HCT116 (cell line): ENCODE measurements at regions not wholly inside any gene's neighbourhood (a gene's known extent, or its start where the extent isn't known, plus 50 kb on each side); places are given as distances from the start of the nearest gene placed in this dataset.

Experiments used
- ATAC-seq: fragments of 200-7000 bp; cut with Tn5 transposase; 2 replicates; pipeline ENCODE4 v1.9.1; 2020; ENCODE audit warnings: mild to moderate bottlenecking, moderate library complexity
- BruUV-seq: library from RNA; stranded (reverse); fragments of 400-500 nt; replicated peaks from 2 replicates; lab custom pipeline; 2021; lab: Mats Ljungman, UMichigan
- CTCF ChIA-PET: fragments of 300-600 bp; sonication (Branson Sonifier 250); formaldehyde crosslinking; loops from one replicate; lab custom pipeline; 2021; ENCODE audit warnings: antibody characterized with exemption; lab: Charles Lee
- POLR2A ChIA-PET: fragments of 300-600, 350-600 bp; sonication (Branson Sonifier 250); formaldehyde crosslinking; loops from one replicate; lab custom pipeline; 2021; ENCODE audit warnings: antibody characterized with exemption; lab: Charles Lee
- RAD21 ChIA-PET, 2 experiments: fragments of 300-600 bp; sonication (Branson Sonifier 250); formaldehyde crosslinking; loops; one replicate each; lab custom pipeline; 2023; ENCODE audit warnings: low total read pairs in 2 of 2; ENCODE audit not compliant: uncharacterized antibody in 2 of 2, unreplicated experiment in 2 of 2, low non-redundant PET in 1 of 2; lab: Charles Lee
- DNase-seq: peaks from one replicate; pipeline ENCODE4 v3.0.0-alpha.2; 2010; ENCODE audit warnings: low read depth, low spot score
- H2AFZ ChIP-seq: fragments of 200-600 bp; shearing (Covaris generic), sonication (generic); 2 replicates; pipeline ENCODE4 v1.6.1; 2017; ENCODE audit warnings: low read depth, mixed run types, mixed read lengths, antibody characterized with exemption, low read length; ENCODE audit not compliant: poor library complexity, severe bottlenecking
- H3K27ac ChIP-seq: 2 replicates; pipeline ENCODE4 v1.5.1; 2012; ENCODE audit warnings: low read depth, low read length
- H3K27me3 ChIP-seq: fragments of 200-600 bp; sonication (generic); 2 replicates; pipeline ENCODE4 v1.6.1; 2016; ENCODE audit warnings: mixed run types, low read length, mixed read lengths; ENCODE audit not compliant: insufficient read depth
- H3K36me3 ChIP-seq, 2 experiments: fragments of 200-500 bp in 1 of 2; fragments of 200-600 bp in 1 of 2; sonication (Bioruptor generic) in 1 of 2; sonication (generic) in 1 of 2; 2 replicates each; pipeline versions ENCODE4 v1.5.1 to v1.6.1; 2014 to 2016; ENCODE audit warnings: low read length in 2 of 2, inconsistent platforms in 1 of 2, mixed read lengths in 1 of 2, mixed run types in 1 of 2; ENCODE audit not compliant: insufficient read depth in 2 of 2, control insufficient read depth in 1 of 2
- H3K4me1 ChIP-seq, 2 experiments: fragments of 200-600 bp in 1 of 2; sonication (generic) in 1 of 2; 2 replicates each; pipeline versions ENCODE4 v1.5.1 to v1.6.1; 2012 to 2017; ENCODE audit warnings: low read length in 2 of 2, inconsistent platforms in 1 of 2, mild to moderate bottlenecking in 1 of 2, mixed read lengths in 1 of 2, mixed run types in 1 of 2, moderate library complexity in 1 of 2; ENCODE audit not compliant: insufficient read depth in 2 of 2, control insufficient read depth in 1 of 2
- H3K4me2 ChIP-seq: fragments of 200-600 bp; sonication (generic); 2 replicates; pipeline ENCODE4 v1.6.1; 2017; ENCODE audit warnings: mixed run types, low read length, mixed read lengths
- H3K4me3 ChIP-seq, 2 experiments: fragments of 200-600 bp in 1 of 2; sonication (generic) in 1 of 2; replicated peaks in 1 of 2; 2 replicates each; pipeline ENCODE4 v1.5.1; 2011 to 2016; ENCODE audit warnings: low read length in 2 of 2, control low read depth in 1 of 2, low read depth in 1 of 2, mild to moderate bottlenecking in 1 of 2, mixed read lengths in 1 of 2, mixed run types in 1 of 2
- H3K79me2 ChIP-seq: fragments of 200-600 bp; sonication (generic); 2 replicates; pipeline ENCODE4 v1.6.1; 2017; ENCODE audit warnings: mild to moderate bottlenecking, mixed run types, low read length, moderate library complexity, mixed read lengths; ENCODE audit not compliant: insufficient read depth
- H3K9ac ChIP-seq: fragments of 200-600 bp; sonication (generic); 2 replicates; pipeline ENCODE4 v1.6.1; 2016; ENCODE audit warnings: low read length, mixed read lengths
- H3K9me2 ChIP-seq: fragments of 200-600 bp; sonication (generic), shearing (Covaris generic); 2 replicates; pipeline ENCODE4 v1.6.1; 2017; ENCODE audit warnings: mixed run types, mild to moderate bottlenecking, moderate library complexity; ENCODE audit not compliant: insufficient read depth
- H3K9me3 ChIP-seq, 2 experiments: fragments of 200-500 bp in 1 of 2; fragments of 200-600 bp in 1 of 2; sonication (Bioruptor generic) in 1 of 2; sonication (generic) in 1 of 2; 2 replicates each; pipeline ENCODE4 v1.6.1; 2014 to 2017; ENCODE audit warnings: low read length in 2 of 2, mixed read lengths in 2 of 2, inconsistent platforms in 1 of 2, low read depth in 1 of 2, mild to moderate bottlenecking in 1 of 2, mixed run types in 1 of 2, moderate library complexity in 1 of 2; ENCODE audit not compliant: control insufficient read depth in 1 of 2, insufficient read depth in 1 of 2
- H4K20me1 ChIP-seq: fragments of 200-600 bp; sonication (generic), shearing (Covaris generic); 2 replicates; pipeline ENCODE4 v1.6.1; 2017; ENCODE audit warnings: mixed run types, mild to moderate bottlenecking, moderate library complexity; ENCODE audit not compliant: insufficient read depth
- CBX3 ChIP-seq: IDR thresholded peaks from 2 replicates; pipeline ENCODE4 v1.6.1; 2012; ENCODE audit warnings: low read depth
- CEBPB ChIP-seq: IDR thresholded peaks from 2 replicates; pipeline ENCODE4 v1.6.1; 2012; ENCODE audit warnings: low read depth
- ELF1 ChIP-seq: IDR thresholded peaks from 2 replicates; pipeline ENCODE4 v1.6.1; 2012; ENCODE audit warnings: low read depth, borderline replicate concordance
- FOSL1 ChIP-seq: IDR thresholded peaks from 2 replicates; pipeline ENCODE4 v1.6.1; 2012; ENCODE audit warnings: low read depth
- JUND ChIP-seq: IDR thresholded peaks from 2 replicates; pipeline ENCODE4 v1.6.1; 2012
- RAD21 ChIP-seq: IDR thresholded peaks from 2 replicates; pipeline ENCODE4 v1.6.1; 2012; ENCODE audit warnings: low read depth, mild to moderate bottlenecking
- SIN3A ChIP-seq: IDR thresholded peaks from 2 replicates; pipeline ENCODE4 v1.6.1; 2012; ENCODE audit warnings: low read depth
- SP1 ChIP-seq: IDR thresholded peaks from 2 replicates; pipeline ENCODE4 v1.6.1; 2012; ENCODE audit warnings: low read depth
- SRF ChIP-seq: IDR thresholded peaks from 2 replicates; pipeline ENCODE4 v1.6.1; 2012; ENCODE audit warnings: low read depth
- YY1 ChIP-seq: IDR thresholded peaks from 2 replicates; pipeline ENCODE4 v1.6.1; 2011; ENCODE audit warnings: low read length, low read depth, moderate library complexity, mild to moderate bottlenecking; ENCODE audit not compliant: insufficient replicate concordance; ENCODE audit errors: extremely low read depth
- intact Hi-C: fragments of 100-400 bp; cut with micrococcal nuclease; formaldehyde crosslinking; loops from 2 replicates; pipeline ENCODE4 v1.10.0; 2022
- TF ChIP-seq, protein P1 (sequence below): IDR thresholded peaks from 2 replicates; pipeline ENCODE4 v1.6.1; 2012
- TF ChIP-seq, protein P2 (sequence below): IDR thresholded peaks from 2 replicates; pipeline ENCODE4 v1.6.1; 2012
- TF ChIP-seq, protein P3 (sequence below), 3 experiments: fragments of 200-600 bp in 1 of 3; sonication (generic) in 1 of 3; IDR thresholded peaks in 2 of 3; conservative IDR thresholded peaks in 1 of 3; 2 replicates each; pipeline ENCODE4 v1.5.1; 2012 to 2017; ENCODE audit warnings: low read depth in 2 of 3, low read length in 2 of 3, antibody characterized with exemption in 1 of 3, borderline replicate concordance in 1 of 3, control low read depth in 1 of 3, mild to moderate bottlenecking in 1 of 3, mixed read lengths in 1 of 3, mixed run types in 1 of 3, moderate library complexity in 1 of 3; ENCODE audit not compliant: insufficient read depth in 1 of 3

DNA sequence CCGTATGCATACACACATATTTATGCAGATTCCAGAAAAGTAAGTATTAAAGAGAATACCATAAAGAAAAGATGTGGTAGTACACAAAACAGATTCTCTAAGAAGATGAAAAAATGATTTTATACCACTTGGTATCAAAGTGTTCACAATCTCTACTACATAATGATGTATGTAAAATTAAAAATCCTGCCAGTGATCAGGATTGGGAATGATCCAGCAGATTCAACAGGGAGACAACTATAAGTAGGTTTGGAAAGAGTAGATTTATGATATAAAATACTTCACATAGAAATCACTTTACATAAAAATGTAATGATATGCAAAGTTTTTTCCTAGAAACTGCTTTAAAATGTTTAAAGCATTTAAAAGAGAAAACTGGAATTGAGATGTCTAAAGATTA is 447.0 kb downstream of the CNTNAP4 start:
- H3K4me2 ChIP-seq, result no peak overlapping the region
- no peak overlapping the region for H3K27ac ChIP-seq
- no peaks in the 10 kb centered on the region for H3K27me3 ChIP-seq
- H3K9ac ChIP-seq, result no peak overlapping the region
- ChIA-PET RAD21 (no interaction called here), CTCF (no interaction called here), POLR2A (no interaction called here)
- no peak overlapping the region for H3K4me3 ChIP-seq
- H3K36me3 ChIP-seq, result no peaks in the 10 kb centered on the region
- H3K9me3 ChIP-seq, result peaks cover 0 to 10% of the 10 kb centered on the region in 2 experiments; a peak in 2 of 4 replicates
- intact Hi-C loops, result no loop called here
- no peaks in the 10 kb centered on the region for H3K79me2 ChIP-seq
- no peak overlapping the region for H2AFZ ChIP-seq
- H3K9me2 ChIP-seq, result no peaks in the 10 kb centered on the region
- ATAC-seq, result no peak
- no TSS peak for BruUV-seq
- DNase-seq, result no peak
- H3K4me1 ChIP-seq, result no peaks in the 10 kb centered on the region
- TF ChIP-seq CEBPB, result no peak
- TF ChIP-seq CBX3, result no peak
- TF ChIP-seq, protein P1, sequence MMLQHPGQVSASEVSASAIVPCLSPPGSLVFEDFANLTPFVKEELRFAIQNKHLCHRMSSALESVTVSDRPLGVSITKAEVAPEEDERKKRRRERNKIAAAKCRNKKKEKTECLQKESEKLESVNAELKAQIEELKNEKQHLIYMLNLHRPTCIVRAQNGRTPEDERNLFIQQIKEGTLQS, result no peak
- TF ChIP-seq, protein P2, sequence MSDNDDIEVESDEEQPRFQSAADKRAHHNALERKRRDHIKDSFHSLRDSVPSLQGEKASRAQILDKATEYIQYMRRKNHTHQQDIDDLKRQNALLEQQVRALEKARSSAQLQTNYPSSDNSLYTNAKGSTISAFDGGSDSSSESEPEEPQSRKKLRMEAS, result no peak
- no peak for TF ChIP-seq SIN3A
- TF ChIP-seq YY1, result no peak
- no peak for TF ChIP-seq SRF
- TF ChIP-seq, protein P3, sequence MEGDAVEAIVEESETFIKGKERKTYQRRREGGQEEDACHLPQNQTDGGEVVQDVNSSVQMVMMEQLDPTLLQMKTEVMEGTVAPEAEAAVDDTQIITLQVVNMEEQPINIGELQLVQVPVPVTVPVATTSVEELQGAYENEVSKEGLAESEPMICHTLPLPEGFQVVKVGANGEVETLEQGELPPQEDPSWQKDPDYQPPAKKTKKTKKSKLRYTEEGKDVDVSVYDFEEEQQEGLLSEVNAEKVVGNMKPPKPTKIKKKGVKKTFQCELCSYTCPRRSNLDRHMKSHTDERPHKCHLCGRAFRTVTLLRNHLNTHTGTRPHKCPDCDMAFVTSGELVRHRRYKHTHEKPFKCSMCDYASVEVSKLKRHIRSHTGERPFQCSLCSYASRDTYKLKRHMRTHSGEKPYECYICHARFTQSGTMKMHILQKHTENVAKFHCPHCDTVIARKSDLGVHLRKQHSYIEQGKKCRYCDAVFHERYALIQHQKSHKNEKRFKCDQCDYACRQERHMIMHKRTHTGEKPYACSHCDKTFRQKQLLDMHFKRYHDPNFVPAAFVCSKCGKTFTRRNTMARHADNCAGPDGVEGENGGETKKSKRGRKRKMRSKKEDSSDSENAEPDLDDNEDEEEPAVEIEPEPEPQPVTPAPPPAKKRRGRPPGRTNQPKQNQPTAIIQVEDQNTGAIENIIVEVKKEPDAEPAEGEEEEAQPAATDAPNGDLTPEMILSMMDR (IDR thresholded peaks at IDR 0.05 in 2 of 3, conservative IDR thresholded peaks at IDR 0.05 in 1 of 3; ENCODE audit: borderline replicate concordance in 1 of 3, insufficient read depth in 1 of 3, low read depth in 2 of 3, low read length in 2 of 3), result no peak
- TF ChIP-seq RAD21, result no peak
- TF ChIP-seq FOSL1, result no peak
- no peak for TF ChIP-seq SP1
- no peak for TF ChIP-seq ELF1
- no peak for TF ChIP-seq JUND
- H4K20me1 ChIP-seq, result no peaks in the 10 kb centered on the region
